ENCODE measurements at regions not wholly inside any gene's neighbourhood (a gene's known extent, or its start where the extent isn't known, plus 50 kb on each side); places are given as distances from the start of the nearest gene placed in this dataset.

DNA sequence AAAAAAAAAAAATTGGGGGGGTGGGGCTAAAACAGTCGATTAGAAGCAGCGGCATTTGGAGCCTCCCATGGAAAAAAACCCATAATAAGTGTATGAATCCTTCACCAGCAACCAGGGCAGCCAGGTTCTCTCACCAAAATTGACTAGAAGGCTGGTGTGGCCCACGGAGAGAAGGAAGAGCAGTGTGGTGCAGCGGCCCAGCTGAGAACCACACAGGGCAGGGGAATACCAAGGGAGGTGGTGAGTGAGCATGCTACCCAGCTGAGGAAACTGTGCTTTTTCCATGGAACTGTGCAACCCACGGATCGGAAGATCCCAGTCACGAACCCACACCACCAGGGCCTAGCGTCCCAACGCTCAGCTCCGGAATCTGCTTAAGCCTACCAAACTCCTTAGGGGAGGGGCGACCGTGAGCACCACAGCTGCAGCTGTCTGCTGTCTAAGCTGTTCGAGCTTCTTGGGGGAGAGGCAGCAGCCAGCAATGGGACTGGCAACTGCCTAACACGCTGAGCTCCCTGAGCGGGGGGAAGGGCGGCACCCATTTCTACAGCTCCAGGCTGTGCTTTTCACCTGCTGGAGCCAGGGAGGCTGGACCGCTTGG, 1037.2 kb upstream of the ACVR2A start:
- H3K27ac ChIP-seq: no peak overlapping the region
- TF ChIP-seq POLR2AphosphoS5 (IDR thresholded peaks at IDR 0.05) (no peak), POLR2A (IDR thresholded peaks at IDR 0.05) (no peak), EP300 (IDR thresholded peaks at IDR 0.05) (no peak)
- TF ChIP-seq, protein P1, sequence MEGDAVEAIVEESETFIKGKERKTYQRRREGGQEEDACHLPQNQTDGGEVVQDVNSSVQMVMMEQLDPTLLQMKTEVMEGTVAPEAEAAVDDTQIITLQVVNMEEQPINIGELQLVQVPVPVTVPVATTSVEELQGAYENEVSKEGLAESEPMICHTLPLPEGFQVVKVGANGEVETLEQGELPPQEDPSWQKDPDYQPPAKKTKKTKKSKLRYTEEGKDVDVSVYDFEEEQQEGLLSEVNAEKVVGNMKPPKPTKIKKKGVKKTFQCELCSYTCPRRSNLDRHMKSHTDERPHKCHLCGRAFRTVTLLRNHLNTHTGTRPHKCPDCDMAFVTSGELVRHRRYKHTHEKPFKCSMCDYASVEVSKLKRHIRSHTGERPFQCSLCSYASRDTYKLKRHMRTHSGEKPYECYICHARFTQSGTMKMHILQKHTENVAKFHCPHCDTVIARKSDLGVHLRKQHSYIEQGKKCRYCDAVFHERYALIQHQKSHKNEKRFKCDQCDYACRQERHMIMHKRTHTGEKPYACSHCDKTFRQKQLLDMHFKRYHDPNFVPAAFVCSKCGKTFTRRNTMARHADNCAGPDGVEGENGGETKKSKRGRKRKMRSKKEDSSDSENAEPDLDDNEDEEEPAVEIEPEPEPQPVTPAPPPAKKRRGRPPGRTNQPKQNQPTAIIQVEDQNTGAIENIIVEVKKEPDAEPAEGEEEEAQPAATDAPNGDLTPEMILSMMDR (IDR thresholded peaks at IDR 0.05): no peak
- no peak overlapping the region for H3K4me3 ChIP-seq
- H3K9me3 ChIP-seq: peaks cover 0 to 8% (median 0%) of the 10 kb centered on the region in 3 donors
- H3K4me1 ChIP-seq: no peaks in the 10 kb centered on the region
- ATAC-seq: no peak
- H3K27me3 ChIP-seq: no peaks in the 10 kb centered on the region
- no peaks in the 10 kb centered on the region for H3K36me3 ChIP-seq
- WGBS, 2 donors (ENCODE audit: low coverage in 1 of 2): 92 to 94% methylated on average over 4 to 7 of the region's 17 CpGs

DNA sequence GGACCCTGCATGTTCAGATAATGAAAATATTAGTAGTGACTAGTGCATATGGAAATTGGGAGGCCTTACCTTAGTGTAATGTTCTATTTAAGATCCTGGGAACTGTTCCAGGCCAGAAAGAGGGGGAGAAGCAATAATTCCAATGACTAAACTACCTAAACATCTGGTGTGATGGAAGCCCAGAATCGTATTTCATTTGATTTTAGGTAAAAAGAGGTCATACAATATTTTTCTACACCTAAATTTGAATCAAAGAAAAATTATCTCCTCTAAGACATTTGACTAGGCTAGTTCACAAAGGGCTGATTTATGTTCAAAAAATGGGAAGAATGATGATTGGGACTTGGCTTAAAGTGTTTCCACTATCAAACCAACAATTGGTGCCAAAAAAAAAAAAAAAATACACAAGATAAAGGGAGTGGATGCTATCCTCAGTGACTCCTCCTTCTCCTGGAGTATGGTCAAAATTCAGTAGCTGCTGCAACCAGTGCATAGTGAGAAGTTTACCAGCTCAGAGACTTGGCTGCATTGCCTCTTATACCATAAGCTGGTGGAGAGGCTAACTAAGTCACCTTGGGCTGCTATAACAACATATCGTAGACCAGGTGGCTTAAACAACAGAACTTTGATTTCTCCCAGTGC, 1038.3 kb upstream of the ACVR2A start:
- Histone ChIP-seq H3K27ac (no peak overlapping the region), H3K27me3 (no peaks in the 10 kb centered on the region), H3K4me3 (no peak overlapping the region), H3K9me3 (no peaks in the 10 kb centered on the region), H3K36me3 (no peaks in the 10 kb centered on the region), H3K4me1 (no peaks in the 10 kb centered on the region)
- 53 to 66% methylated on average over 2 of the region's 2 CpGs for WGBS, 2 donors (ENCODE audit: low coverage in 1 of 2)
- TF ChIP-seq POLR2A (IDR thresholded peaks at IDR 0.05) (no peak), POLR2AphosphoS5 (IDR thresholded peaks at IDR 0.05) (no peak), EP300 (IDR thresholded peaks at IDR 0.05) (no peak)
- TF ChIP-seq, protein P1 (IDR thresholded peaks at IDR 0.05): no peak
- no peak for ATAC-seq

DNA sequence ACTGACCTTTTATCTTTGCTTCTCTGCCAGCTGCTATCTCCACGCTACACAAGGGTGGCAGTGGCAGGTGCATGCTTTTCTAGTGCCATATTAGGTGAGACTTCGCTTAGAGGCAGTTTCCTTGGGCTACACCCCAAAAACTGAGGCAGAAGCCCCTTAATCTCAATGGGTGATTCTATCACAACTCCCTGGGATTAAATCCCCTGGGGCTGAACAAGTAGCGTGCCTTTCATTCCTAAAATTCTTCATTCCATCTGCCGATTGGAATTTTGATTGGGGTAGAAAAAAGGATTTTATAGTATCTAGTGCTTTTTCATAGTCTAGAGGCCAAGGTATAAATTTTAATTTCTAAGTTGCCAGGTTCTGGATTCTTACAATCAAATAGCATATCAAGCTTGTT, 1040.5 kb upstream of the ACVR2A start:
- Histone ChIP-seq H3K9me3 (no peaks in the 10 kb centered on the region), H3K27ac (no peak overlapping the region), H3K27me3 (no peaks in the 10 kb centered on the region), H3K4me3 (no peak overlapping the region), H3K4me1 (no peaks in the 10 kb centered on the region), H3K36me3 (no peaks in the 10 kb centered on the region)
- 76 to 89% methylated on average over 4 of the region's 4 CpGs for WGBS, 2 donors (ENCODE audit: low coverage in 1 of 2)
- no peak for TF ChIP-seq POLR2A (IDR thresholded peaks at IDR 0.05)
- no peak for TF ChIP-seq POLR2AphosphoS5 (IDR thresholded peaks at IDR 0.05)
- TF ChIP-seq, protein P1 (IDR thresholded peaks at IDR 0.05): no peak
- no peak for TF ChIP-seq EP300 (IDR thresholded peaks at IDR 0.05)
- ATAC-seq: no peak

DNA sequence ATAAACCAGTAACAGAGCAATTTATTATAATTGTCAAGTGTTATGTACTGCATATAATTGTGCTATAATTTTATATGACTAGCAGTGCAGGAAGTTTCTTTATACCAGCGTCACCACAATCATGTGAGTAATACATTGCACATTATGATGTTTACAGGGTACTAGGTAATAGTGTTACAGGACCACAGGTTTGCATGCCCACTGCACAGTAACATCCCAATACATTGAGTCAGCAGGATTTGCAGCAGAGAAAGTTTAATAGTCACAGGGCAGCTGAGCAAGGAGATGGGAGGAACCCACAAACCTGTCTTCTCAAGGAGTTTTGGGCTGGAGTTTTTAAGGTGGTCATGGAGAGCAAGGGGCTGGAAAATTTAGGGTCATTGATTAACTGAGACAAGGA, 1042.9 kb upstream of the ACVR2A start:
- Histone ChIP-seq H3K4me3 (no peak overlapping the region), H3K4me1 (no peaks in the 10 kb centered on the region), H3K27ac (no peak overlapping the region), H3K27me3 (no peaks in the 10 kb centered on the region), H3K9me3 (no peaks in the 10 kb centered on the region), H3K36me3 (no peaks in the 10 kb centered on the region)
- TF ChIP-seq EP300 (IDR thresholded peaks at IDR 0.05): no peak
- TF ChIP-seq, protein P1 (IDR thresholded peaks at IDR 0.05): no peak
- 92 to 100% methylated on average over 1 of the region's 1 CpG for WGBS, 2 donors (ENCODE audit: low coverage in 1 of 2)
- no peak for ATAC-seq

DNA sequence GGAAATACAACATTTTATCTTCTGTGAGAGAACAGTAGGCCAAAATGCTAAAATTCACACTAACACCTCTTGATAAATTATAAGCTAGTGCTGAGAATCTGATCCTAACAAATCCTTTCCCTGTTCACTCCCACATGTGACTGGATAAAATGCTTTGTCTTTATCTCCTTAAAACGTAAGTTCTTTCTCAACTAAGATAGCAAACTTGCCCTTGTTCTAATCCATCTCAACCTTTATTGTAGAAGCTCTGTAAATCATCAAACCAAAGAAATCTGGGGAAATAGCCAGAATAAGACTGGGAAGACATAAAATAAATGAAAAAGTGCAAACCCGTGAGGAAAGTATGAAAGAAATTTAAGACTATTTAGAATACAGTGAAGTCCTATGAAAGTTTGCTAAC, 1058.4 kb upstream of the ACVR2A start:
- H3K4me3 ChIP-seq: no peak overlapping the region
- H3K4me1 ChIP-seq: no peaks in the 10 kb centered on the region
- WGBS, 2 donors (ENCODE audit: low coverage in 1 of 2): 36 to 63% methylated on average over 1 to 2 of the region's 2 CpGs
- no peaks in the 10 kb centered on the region for H3K36me3 ChIP-seq
- H3K9me3 ChIP-seq: peaks cover 0 to 16% (median 0%) of the 10 kb centered on the region in 3 donors
- no peaks in the 10 kb centered on the region for H3K27me3 ChIP-seq
- H3K27ac ChIP-seq: no peak overlapping the region
- ATAC-seq: no peak
- TF ChIP-seq, protein P1 (IDR thresholded peaks at IDR 0.05): no peak
- TF ChIP-seq EP300 (IDR thresholded peaks at IDR 0.05) (no peak), POLR2AphosphoS5 (IDR thresholded peaks at IDR 0.05) (no peak)
